ENCODE measurements at regions not wholly inside any gene's neighbourhood (a gene's known extent, or its start where the extent isn't known, plus 50 kb on each side); places are given as distances from the start of the nearest gene placed in this dataset.

GRCh38 chrX:21289232-21289631, 85.0 kb upstream of the CNKSR2 start:
- TF ChIP-seq CTCF (conservative IDR thresholded peaks at IDR 0.05; ENCODE audit: low read length) = no peak
- TF ChIP-seq EZH2phosphoT487 (IDR thresholded peaks at IDR 0.05; ENCODE audit: borderline replicate concordance, low read depth, low read length) = no peak

Measured in OCI-LY7 (cell line).